HG03565 (cell line): ENCODE measurements at regions not wholly inside any gene's neighbourhood (a gene's known extent, or its start where the extent isn't known, plus 50 kb on each side); places are given as distances from the start of the nearest gene placed in this dataset.

Experiments
- ATAC-seq: cut with Tn5 transposase; IDR thresholded peaks from one replicate; pipeline ENCODE4 v1.9.1; 2021; ENCODE audit warnings: mild to moderate bottlenecking, moderate library complexity; ENCODE audit not compliant: unreplicated experiment

DNA sequence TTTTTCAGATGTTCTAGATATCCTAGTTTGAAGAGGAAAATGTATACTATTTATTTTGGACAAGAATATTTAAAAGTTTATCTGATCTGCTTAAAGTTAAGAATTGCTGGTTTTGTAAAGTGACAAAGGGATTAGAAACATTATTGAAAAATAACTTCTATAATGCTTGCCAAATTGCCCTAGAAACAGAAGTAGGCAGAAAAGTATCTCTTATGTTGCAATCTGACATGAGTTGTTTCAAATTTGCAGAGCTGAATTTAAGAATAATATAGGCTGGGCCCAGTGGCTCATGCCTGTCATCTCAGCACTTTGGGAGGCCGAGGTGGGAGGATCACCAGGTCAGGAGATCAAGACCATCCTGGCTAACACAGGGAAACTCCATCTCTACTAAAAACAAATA, 777.1 kb downstream of the LIG4 start:
- ATAC-seq = no peak

DNA sequence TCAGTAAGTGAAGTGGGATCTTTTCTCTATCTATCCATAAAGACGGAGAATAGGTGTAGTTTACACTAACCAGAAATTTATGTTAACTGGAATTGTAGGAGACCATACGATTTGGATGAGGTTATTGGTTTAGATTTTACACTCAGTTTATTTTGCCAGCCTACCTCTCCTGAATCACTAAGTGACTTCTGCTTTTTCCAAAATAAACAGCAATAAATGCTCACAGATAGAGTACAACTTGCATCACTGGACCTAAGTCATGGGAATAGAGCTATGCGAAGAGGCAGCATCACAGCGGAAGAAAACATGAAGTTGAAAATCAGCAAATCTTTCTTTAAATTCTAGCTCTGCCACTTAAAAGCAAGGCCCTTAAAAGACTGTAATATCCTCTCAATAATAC, 781.0 kb downstream of the LIG4 start:
- ATAC-seq = no peak

DNA sequence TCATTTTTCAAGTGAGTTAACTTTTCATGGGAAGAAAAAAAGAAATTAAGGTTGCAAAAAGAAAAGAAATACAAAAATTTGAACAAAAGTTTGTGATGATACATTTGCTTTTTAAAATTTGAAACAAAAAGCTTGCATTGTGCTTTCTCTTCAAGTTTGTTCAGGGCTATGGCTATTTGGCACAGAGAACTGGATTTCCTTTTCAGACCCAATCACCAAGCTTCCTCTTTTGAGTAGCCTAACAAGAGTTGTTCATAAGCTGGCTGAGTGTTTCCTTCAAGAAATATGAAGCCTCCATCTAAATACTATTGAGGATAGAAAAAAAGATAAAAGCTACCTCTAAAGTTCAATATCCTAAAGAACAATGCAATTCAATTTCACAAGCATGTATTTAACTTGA, 787.8 kb downstream of the LIG4 start:
- ATAC-seq = no peak

DNA sequence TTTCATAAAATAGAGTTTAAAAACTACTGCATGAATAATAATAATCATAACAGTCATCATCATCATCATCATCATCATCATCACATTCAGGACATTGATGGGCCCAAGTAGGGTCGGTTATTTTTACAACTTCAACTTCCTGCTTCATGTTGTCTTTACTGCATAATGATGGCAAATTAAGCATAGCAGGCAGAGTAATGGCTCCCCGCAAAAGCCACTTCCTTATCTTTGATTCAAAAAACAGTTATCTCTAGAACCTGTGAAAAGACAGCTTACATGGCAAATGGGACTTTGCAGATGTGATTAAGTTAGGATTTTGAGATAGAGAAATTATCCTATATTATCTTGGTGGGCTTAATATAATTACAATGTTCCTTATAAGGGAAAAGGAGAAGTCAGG, 792.9 kb downstream of the LIG4 start:
- ATAC-seq = no peak

DNA sequence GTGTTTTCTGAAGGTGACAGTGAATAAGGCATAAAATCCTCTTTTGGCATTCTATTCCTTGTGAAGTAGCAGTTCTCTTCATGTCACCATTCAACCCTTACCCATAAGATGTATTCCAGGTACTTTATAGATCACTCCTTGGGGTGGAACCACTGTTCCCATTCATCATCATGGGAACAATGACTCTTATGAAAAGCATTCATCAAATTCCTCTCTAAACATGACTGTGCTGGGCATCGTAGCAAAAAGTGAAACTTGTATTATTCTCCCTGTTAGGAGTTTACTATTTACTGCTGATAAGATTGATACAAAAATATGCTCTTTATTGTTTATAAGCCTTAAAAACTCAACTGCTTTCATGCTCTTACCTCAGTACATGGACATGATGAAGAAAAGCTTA, 793.4 kb downstream of the LIG4 start:
- no peak for ATAC-seq

DNA sequence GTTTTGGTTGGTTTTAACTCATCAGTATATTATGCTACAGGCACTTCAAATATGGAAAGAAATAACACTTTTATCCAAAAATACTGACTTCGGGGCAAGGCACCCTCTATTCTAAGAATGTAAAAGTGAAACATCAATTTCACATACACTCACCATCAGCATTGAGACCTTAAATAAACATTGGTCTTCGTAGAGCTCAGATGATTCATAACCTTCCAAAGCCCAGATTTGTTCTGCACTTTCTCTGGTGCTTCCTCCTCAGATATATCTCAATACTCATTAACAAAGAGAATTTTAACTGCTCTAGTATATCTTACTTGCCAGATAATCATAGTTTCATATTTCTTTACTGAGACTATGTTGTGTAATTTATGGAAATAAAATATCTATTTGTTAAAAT, 794.3 kb downstream of the LIG4 start:
- no peak for ATAC-seq

DNA sequence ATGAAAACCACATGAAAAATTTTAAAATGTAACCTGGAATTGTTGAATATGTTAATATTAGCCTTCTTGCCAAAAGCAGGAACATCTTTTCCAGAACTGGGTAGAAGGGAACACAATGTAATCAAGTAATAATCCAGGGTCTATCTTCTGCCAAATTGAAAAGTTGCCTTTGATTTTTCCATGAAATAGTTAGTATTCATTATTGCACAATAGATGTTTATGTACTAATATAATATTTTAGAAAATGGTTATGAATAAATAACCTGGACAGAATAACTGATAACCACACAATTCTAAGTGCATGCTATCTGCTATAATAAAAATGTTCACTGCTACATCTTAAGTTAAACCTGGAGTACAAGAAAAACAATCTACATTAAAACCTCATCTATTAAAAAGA, 802.3 kb downstream of the LIG4 start:
- no peak for ATAC-seq

DNA sequence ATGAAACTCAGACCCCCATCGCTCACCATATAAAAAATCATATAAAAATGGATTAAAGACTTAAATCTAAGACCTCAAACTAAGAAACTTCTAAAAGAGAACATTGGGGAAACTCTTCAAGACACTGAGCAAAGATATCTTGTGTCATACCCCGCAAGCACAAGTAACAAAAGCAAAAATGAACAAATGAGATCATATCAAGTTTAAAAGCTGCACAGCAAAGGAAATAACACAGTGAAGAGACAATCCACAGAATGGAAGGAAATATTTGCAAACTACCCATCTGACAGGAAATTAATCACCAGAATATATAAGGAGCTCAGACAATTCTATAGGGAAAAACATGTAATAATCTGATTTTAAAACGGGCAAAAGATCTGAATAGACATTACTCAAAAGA, 808.3 kb downstream of the LIG4 start:
- ATAC-seq = no peak

DNA sequence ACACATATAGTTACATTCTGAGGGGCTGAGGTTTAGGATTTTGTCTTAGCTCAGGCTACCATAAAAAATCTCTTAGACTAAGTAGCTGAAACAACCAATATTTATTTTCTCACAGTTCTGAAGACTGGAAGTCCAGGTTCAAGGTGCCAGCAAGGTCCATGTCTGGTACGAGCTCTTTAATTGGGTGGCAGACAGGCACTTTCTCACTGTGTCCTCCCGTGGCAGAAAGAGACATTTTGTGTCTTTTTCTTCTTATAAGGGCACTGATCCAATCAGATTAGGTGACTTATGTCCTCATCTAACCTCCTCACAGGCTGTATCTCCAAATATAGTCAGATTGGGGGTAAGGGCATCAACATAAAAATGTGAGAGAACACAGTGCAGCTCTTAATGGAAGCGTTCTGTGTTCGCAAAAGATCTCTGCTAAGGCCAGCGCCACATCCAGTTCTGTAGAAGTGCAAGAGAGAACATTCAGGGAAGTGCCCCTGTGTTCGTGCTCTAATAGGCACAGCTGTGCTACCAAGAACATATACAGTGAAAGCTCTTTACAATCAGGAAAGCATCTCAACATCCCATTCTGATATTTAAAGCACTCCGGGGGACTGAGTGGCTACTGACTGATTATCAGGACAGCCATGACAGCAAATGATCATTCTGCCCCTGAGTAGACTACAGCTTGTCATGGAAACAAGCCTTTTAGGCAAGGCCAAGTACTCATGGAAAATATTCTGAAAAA, 819.2 kb downstream of the LIG4 start:
- no peak for ATAC-seq

DNA sequence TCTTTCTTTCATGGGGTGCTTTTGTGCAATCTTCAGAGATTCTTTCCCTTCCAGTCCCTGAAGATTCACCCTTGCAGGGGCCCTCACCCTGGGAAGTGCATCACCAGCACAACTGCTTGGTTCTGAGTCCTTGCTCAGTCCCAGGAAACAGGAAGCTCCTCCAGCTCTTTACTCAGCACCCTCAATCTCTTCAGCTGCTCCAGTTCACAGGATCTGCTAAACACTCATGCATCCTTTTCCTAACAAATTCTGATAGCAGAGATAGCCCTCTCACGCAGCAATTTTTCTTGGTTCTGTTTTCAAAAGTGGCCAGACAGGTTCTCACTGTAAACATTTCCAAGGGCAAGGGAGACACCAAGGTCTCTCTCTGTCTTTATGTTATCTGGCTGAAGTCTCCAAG, 823.1 kb downstream of the LIG4 start:
- no peak for ATAC-seq

DNA sequence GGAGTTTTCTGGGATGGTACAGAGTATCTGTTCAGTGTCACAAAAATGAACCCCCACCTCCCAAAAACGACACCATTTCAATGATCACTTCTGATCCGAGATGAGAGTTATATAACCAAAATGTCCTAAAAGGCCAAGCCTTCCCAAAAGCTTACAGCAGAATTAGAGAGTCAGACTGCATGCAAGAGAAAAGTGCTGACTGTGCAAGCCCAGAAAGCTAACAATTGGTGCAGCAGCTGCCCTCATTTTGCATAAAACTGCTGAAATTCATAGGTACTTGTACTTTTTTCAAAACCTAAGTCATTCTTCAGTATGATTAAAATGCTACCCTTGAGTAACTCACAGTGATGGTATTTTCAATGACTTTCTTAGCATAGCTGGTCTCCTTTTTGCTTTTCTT, 819.6 kb upstream of the ARGLU1 start:
- ATAC-seq = no peak

DNA sequence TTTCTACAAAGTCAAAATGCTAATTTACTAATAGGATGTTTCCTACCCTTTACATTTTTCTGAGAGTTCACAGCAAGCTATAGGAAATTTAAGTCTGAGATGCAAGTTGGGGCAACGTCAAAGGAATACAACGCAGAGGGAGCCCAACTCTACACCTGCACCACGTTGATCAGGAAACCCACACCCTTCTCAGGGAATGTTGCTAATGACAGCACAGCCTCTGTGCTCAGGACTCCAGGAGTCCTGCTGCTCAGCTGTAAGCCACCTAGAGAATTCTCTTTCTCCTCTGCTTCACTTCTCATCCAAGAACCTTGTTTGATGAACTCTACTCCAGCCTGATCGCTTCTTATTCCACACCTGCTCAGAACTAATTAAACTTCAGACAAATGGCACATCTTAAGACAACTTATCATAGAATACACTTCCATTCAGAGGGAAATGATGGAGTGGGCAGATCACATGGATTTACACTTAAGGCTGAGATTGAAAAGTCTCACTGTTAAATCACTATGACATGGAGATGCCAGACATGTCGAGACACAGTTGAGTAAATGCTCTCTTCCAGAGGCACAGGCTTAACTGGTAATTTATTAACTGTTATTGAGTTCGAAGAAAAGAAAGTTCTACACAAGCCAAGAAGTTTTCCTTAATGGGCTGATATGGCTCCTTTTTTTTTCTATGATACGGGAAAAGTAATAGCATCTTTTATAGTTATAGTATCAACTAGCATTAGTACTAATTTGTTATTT, 811.6 kb upstream of the ARGLU1 start:
- ATAC-seq = no peak

DNA sequence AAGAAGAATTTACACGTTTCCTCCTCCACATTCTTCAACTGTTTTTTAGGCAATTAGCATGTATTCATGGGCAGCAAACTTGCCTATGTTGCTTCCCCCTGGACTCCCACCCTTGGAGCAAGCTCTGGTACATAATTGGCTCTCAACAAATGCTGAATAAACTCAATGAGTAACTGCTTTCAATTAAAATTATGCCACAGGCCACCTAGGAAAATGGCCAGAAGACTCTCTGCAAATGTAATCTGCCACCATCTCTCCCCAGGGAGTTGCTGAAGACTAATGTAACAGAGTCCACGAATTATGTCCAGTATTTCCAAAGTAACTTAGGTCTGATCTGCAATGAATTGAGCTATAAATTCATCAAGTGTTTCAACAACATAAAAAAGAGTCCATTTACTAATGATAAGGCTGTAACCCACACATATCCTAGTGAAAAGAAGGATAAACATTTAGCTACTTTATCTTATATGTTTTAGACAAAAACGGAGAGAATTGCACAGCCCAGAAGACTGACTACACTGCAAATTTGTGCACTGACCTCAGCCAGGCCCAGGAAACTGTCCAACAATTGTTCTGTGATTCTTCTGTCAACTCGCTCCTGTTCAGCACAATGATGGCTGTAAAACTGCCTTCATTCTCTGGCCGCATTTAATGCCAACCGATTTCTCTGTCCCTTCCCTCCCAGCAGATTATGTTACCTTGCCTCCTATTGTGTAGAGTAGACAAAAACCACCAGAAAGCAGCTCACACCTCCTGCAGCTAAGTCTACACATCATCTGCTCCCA, 808.6 kb upstream of the ARGLU1 start:
- no peak for ATAC-seq

DNA sequence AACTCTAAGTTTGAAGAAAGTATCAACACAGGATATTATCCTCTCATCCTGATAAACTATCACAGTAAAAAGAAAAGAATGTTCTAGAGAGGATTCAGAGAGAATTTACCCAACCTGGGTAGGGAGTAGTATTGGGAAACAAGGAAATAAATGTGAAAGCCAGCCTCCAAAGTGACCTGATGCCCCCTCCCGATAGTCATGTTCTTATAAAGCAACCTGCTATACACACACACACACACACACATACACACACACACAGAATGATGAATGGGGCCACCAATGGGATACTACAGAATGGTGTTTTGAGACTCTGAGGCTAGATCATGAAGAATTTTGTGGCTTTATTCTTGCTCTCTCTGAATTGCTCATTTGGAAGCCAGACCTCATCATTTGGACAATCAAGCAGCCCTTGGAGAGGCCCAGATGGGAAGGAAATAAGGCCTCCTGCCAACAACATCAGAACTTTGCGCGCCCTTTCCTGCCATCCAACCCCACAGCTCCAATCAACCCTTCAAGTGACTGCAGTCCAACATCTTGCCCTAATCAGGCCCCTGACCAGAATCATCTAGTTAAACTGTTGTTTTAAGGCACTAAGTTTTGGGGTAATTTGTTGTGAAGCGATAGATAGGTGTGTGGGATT, 807.9 kb upstream of the ARGLU1 start:
- ATAC-seq = no peak

DNA sequence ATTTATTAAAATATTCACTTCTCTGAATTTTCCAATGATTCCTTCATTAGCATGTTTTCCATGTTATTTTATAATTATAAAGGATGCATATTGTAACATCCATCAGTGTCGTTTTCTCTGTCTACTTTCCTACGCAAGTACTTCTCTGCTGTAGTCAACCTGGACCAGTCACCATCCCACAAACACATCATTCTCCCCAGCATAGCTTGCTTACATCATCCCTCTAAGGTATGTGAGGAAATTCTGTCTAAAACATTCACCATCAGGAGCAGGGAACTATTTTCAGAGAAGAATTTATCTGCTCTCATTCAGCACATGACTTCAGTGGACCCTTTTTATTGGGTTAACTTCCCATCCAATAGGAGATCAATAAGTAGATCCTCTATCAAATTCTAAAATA, 806.1 kb upstream of the ARGLU1 start:
- ATAC-seq = no peak

DNA sequence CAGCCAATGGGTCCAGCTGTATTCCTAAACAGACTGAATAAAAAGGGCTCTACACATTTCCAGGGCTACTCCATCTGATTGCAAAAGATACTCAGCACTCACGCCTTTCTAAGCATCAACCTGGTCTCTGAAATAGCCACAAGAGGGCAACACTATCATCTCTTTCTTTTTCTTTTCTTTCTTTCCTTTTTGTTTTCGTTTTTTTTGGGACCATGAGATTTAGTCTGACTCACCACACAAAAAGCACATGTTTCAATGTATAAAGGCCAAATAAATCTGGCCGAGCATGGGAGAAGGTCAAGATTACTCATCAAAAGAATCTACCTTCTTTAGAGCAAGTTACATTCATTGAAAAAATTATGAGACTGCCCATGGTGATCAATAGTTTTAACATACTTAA, 805.6 kb upstream of the ARGLU1 start:
- no peak for ATAC-seq

DNA sequence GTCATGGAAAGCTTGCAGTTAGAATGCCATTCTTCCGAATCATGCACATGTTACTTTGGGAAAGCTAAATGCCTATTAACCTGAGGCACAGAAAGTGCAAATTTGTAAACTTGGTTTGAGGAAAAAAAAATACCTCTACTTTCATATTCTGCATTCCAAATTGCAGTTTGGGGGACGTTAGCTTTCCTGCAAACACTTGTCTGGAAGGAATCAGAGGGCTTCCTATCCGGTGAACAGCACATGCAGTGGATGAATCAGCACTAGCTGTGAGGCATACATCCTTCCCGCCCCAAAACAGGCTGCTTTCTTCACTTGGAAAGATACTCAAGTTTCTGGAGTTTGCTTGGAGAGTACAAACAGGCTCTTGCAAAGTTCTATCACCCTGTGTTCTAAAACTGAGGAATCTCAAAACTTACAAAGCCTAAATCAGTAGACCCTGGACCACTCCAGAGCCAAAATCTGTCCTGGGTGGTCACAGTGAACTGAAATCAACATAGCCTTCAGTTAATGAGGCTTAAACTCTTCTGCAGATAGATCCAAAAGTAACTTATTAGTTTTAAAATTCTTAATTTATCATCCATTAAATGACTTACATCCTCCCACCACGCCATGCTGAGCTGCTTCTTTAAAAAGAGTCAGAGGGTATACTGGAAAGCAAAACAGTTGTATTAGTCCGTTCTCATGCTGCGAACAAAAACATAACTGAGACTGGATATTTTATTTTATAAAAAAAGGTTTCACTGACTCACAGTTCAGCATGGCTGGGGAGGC, 802.3 kb upstream of the ARGLU1 start:
- no peak for ATAC-seq

DNA sequence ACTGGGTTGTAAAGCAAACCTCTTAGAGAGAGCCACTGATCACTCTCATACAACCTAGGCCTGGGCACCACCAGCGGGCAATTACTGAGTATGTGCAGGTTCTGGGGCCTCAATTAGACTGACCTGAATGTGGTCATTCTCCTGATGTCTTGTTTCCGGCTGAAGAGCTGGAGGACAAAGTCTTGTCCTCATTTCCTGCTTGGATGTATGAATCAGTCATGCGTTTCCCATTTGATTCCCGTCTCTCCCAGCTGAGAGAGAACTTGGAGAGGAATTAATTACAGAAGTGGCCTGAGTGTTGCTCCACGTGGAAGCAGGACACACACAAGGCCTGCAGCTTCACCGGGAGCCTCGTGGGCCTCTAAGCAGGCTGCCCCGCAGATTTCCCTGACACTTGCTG, 799.3 kb upstream of the ARGLU1 start:
- ATAC-seq = no peak

DNA sequence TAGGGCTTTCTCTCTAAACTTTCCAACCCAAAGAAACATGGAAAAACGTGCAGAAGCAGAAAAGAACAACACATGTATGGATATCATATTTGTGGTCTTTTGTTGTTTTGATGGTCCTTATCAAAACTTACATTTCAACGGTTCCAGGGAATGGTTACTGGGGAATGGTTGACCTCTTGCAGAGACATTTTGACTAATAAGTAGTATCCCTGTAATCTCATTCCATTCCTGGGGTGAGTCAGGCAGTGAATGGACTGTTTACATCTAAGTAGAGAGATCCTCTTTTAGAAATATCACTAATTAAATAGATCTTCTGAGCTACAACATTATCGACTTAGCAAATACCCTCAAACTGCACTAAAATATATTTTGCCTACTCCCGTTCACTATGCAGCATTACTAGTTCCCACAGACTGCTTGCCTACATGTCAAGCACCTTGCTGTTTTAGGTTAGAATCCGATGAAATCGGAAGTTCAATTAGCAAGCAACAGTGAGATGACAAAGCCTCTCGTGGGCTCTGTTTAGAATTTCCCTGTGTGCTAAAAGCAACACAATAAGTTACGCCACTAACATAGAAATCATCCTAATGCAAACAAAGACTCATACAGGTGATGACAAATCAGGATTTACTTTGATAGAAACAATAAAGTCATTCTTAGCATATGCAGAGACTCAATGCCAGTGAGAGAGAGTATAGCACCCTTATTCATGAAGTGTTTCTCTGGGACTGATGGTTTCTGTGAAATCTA, 797.7 kb upstream of the ARGLU1 start:
- ATAC-seq = no peak

DNA sequence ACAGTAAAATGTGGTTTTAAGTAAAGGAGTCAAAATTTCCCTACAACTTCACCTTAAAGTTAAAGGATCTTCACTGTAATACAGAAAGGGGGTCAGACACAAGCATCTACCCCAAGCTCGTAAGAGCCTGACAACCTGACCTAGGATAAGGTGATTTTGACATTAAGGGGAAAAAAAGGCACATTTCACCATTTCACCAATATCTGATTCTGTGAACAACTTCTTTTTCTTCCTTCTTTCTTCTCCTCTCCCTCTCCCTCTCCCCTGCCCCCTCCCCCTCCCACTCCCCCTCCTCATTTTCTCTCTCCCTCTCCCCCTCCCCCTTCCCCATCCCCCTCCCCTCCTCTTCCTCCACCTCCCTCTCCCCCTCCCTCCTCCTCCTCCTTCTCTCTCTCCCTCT, 796.7 kb upstream of the ARGLU1 start:
- no peak for ATAC-seq
